Mesothelial cell of epicardium (in vitro differentiated cells): ENCODE measurements at regions not wholly inside any gene's neighbourhood (a gene's known extent, or its start where the extent isn't known, plus 50 kb on each side); places are given as distances from the start of the nearest gene placed in this dataset.

Source experiments
- DNase-seq, 2 experiments: peaks; one replicate each; pipeline ENCODE4 v3.0.0; 2021; ENCODE audit warnings: low spot score in 2 of 2; ENCODE audit not compliant: unreplicated experiment in 2 of 2
- H3K27ac Mint-ChIP-seq: 2 replicates; pipeline ENCODE4 v1.8.0; 2021; ENCODE audit warnings: mixed read lengths
- H3K27me3 Mint-ChIP-seq: 2 replicates; pipeline ENCODE4 v1.8.0; 2021; ENCODE audit warnings: low read depth, mixed read lengths
- H3K36me3 Mint-ChIP-seq: 2 replicates; pipeline ENCODE4 v1.8.0; 2021; ENCODE audit warnings: mixed read lengths
- H3K4me1 Mint-ChIP-seq: 2 replicates; pipeline ENCODE4 v1.8.0; 2021; ENCODE audit warnings: mixed read lengths
- H3K4me3 Mint-ChIP-seq: 2 replicates; pipeline ENCODE4 v1.8.0; 2021; ENCODE audit warnings: mild to moderate bottlenecking, moderate library complexity, mixed read lengths
- H3K9me3 Mint-ChIP-seq: 2 replicates; pipeline ENCODE4 v1.8.0; 2021; ENCODE audit warnings: mixed read lengths
- CTCF ChIP-seq: fragments of 200-600 bp; sonication (generic); IDR thresholded peaks from one replicate; pipeline ENCODE4 v1.5.0; 2021; ENCODE audit warnings: antibody characterized with exemption; ENCODE audit not compliant: unreplicated experiment

GRCh38 chr6:120735641-120736040 is 598.6 kb downstream of the TBC1D32 start:
- H3K4me3 Mint-ChIP-seq, result no peak overlapping the region
- H3K9me3 Mint-ChIP-seq, result peaks cover 15% of the 10 kb centered on the region
- TF ChIP-seq CTCF, result no peak
- H3K27me3 Mint-ChIP-seq, result no peaks in the 10 kb centered on the region
- no peak overlapping the region for H3K27ac Mint-ChIP-seq
- no peaks in the 10 kb centered on the region for H3K36me3 Mint-ChIP-seq
- H3K4me1 Mint-ChIP-seq, result peaks cover 4% of the 10 kb centered on the region
- no peak for DNase-seq

GRCh38 chr6:120711255-120711654 is 623.0 kb downstream of the TBC1D32 start:
- no peak for TF ChIP-seq CTCF
- H3K27me3 Mint-ChIP-seq, result no peaks in the 10 kb centered on the region
- H3K4me3 Mint-ChIP-seq, result no peak overlapping the region

DNA sequence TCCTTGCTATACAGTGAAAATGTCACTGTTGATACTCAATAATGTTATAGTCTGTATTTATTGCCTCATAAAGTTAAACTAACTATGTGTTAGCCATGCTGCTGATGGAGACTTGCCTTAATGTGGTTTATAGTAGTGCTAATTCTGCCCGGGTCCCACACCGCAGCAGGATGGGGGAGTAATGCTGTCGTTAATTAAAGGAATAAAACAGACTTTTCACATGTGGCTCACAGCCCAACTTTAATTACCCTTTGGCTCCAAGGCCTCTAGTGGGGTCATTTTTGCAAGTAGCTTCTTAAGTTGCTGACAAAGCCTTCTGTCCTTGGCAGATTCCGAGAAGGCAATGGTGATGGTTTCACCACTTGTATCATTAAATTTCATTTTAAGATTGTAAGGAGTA is 634.3 kb downstream of the TBC1D32 start:
- H3K36me3 Mint-ChIP-seq, result no peaks in the 10 kb centered on the region
- H3K4me3 Mint-ChIP-seq, result no peak overlapping the region
- no peak overlapping the region for H3K27ac Mint-ChIP-seq
- no peaks in the 10 kb centered on the region for H3K4me1 Mint-ChIP-seq
- TF ChIP-seq CTCF, result no peak
- H3K9me3 Mint-ChIP-seq, result peaks cover 8% of the 10 kb centered on the region
- H3K27me3 Mint-ChIP-seq, result peaks cover 4% of the 10 kb centered on the region
- no peak for DNase-seq

More at GRCh38 chr6:120711255-120711654, 623.0 kb downstream of the TBC1D32 start:
- peaks cover 2% of the 10 kb centered on the region for H3K36me3 Mint-ChIP-seq
- H3K9me3 Mint-ChIP-seq, result peaks cover 38% of the 10 kb centered on the region
- no peak overlapping the region for H3K27ac Mint-ChIP-seq
- H3K4me1 Mint-ChIP-seq, result no peaks in the 10 kb centered on the region
- no peak for DNase-seq

DNA sequence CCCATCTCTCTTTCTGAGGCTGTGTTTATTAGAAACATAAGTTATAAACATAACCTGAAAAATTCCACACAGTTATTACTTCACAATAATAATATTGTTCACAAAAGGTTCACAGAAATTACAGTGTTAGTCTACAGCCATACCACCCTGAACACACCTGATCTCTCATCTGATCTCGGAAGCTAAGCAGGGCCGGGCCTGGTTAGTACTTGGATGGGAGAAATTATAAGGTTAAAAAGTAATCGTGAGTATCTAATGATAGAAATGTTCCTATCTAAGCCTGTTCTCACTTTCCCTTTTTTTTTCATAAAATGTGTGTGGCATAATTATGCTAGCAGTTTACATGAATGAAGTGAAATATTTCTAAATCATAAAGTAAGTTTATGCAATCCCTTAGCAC is 647.8 kb downstream of the TBC1D32 start:
- Mint-ChIP-seq H3K4me3 (no peak overlapping the region), H3K36me3 (no peaks in the 10 kb centered on the region), H3K27ac (no peak overlapping the region), H3K9me3 (no peaks in the 10 kb centered on the region), H3K4me1 (no peaks in the 10 kb centered on the region), H3K27me3 (no peaks in the 10 kb centered on the region)
- TF ChIP-seq CTCF, result no peak
- no peak for DNase-seq

DNA sequence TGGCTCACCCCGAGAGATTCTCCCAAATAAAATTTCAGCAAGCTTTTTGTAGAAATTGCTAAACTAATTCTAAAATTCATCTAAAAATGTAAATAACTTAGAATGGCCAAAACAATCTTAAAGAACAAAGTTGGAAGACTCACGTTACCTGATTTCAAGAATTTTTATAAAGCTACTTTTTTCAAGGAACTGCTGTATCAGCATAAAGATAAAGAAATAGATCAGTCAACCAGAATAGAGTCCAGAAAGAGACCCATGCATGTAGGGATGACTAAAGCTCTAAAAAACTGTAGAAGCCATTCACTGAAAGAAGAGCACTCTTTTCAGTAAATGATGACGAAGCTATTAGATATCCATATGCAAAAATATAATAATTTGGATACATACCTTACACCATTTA is 652.1 kb downstream of the TBC1D32 start:
- Mint-ChIP-seq H3K4me3 (no peak overlapping the region), H3K4me1 (peaks cover 8% of the 10 kb centered on the region), H3K9me3 (peaks cover 8% of the 10 kb centered on the region), H3K27me3 (no peaks in the 10 kb centered on the region), H3K36me3 (peaks cover 2% of the 10 kb centered on the region), H3K27ac (no peak overlapping the region)
- TF ChIP-seq CTCF, result no peak
- DNase-seq, result no peak

DNA sequence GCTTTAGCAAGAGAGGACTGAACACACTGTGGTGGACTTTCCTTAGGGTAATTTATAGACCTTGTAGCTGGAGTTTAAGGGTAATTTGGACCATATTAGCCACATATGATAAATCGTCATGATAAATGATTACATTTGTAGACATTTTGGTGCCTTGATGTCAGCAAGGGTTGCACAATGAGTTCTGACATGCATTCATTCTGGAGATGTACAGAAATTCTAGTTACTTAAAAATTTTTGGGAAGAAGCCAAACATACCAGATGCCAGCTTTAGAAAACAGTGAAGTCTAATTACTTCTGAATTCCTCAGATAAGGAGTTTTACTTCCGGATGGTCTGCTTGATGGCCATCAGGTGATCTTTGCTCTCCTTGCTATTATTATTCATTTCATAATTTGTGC is 653.1 kb downstream of the TBC1D32 start:
- DNase-seq, result no peak
- Mint-ChIP-seq H3K4me3 (no peak overlapping the region), H3K27ac (no peak overlapping the region), H3K36me3 (peaks cover 2% of the 10 kb centered on the region), H3K27me3 (no peaks in the 10 kb centered on the region), H3K9me3 (peaks cover 8% of the 10 kb centered on the region), H3K4me1 (peaks cover 8% of the 10 kb centered on the region)
- TF ChIP-seq CTCF, result no peak
